Fibroblast of villous mesenchyme (primary cell): ENCODE measurements at regions not wholly inside any gene's neighbourhood (a gene's known extent, or its start where the extent isn't known, plus 50 kb on each side); places are given as distances from the start of the nearest gene placed in this dataset.

Source experiments
- DNase-seq: peaks from one replicate; pipeline ENCODE4 v3.0.0-alpha.2; 2010; ENCODE audit warnings: low read depth
- H3K4me3 ChIP-seq: 2 replicates; pipeline ENCODE4 v1.5.1; 2011; ENCODE audit warnings: low read depth, mild to moderate bottlenecking, low read length
- CTCF ChIP-seq: IDR thresholded peaks from 2 replicates; pipeline ENCODE4 v1.5.1; 2012; ENCODE audit warnings: low read depth, mild to moderate bottlenecking, low read length; ENCODE audit not compliant: insufficient read depth

GRCh38 chr17:77345260-77345910 lies 204.6 kb downstream of the SEC14L1 start:
- DNase-seq = no peak
- no peak for TF ChIP-seq CTCF
- no peak overlapping the region for H3K4me3 ChIP-seq

GRCh38 chr17:77346765-77347164 lies 206.0 kb downstream of the SEC14L1 start:
- no peak overlapping the region for H3K4me3 ChIP-seq
- no peak for DNase-seq
- TF ChIP-seq CTCF = no peak

- no peak overlapping the region for H3K4me3 ChIP-seq
- DNase-seq = no peak
- no peak for TF ChIP-seq CTCF
Observed at GRCh38 chr17:77347544-77347943, 206.8 kb downstream of the SEC14L1 start.

GRCh38 chr17:77349976-77350830 lies 209.4 kb downstream of the SEC14L1 start:
- TF ChIP-seq CTCF = no peak
- H3K4me3 ChIP-seq = no peak overlapping the region
- peak; percentile 85 for DNase-seq

- no peak for TF ChIP-seq CTCF
- H3K4me3 ChIP-seq = no peak overlapping the region
- DNase-seq = no peak
Observed at GRCh38 chr17:77352441-77352840, 211.7 kb downstream of the SEC14L1 start.

- no peak for TF ChIP-seq CTCF
- DNase-seq = no peak
Observed at GRCh38 chr17:77352996-77353395, 212.2 kb downstream of the SEC14L1 start.

More at GRCh38 chr17:77352996-77353395, 212.2 kb downstream of the SEC14L1 start:
- no peak overlapping the region for H3K4me3 ChIP-seq
